ENCODE measurements at regions not wholly inside any gene's neighbourhood (a gene's known extent, or its start where the extent isn't known, plus 50 kb on each side); places are given as distances from the start of the nearest gene placed in this dataset.

DNA sequence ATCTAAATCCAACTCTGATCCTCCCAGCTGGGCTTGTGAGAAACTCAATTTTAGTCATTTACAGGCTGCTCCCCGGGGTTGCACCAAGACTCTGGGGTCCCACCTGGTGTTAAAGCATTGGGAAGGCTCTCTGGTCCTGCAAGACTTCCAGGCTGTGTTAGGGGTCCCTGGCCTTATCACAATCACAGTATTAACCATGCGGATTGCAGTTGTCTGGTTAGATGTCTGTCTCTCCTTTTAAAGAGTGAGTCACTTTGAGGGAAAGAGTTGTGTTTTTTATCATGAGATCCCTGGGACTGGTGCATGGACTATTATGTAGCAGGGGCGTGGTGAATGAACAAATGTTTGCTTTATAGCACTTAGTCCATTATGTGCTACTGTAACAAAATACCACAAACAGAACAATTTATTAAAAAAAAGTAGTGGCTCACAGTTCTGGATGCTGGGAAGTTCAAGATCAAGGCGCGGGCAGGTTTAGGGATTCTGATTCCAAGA is 531.4 kb downstream of the FUT8 start:
- Histone ChIP-seq H3K27ac (ENCODE audit: low read depth, low read length) (no peak overlapping the region), H3K79me2 (ENCODE audit: insufficient read depth, low read length) (no peaks in the 10 kb centered on the region), H2AFZ (ENCODE audit: low read depth, low read length, severe bottlenecking) (no peak overlapping the region), H3F3A (ENCODE audit: insufficient read depth) (no peaks in the 10 kb centered on the region), H3K9me3 (ENCODE audit: insufficient read depth, low read length) (no peaks in the 10 kb centered on the region), H3K4me3 (ENCODE audit: insufficient read depth, low read length, poor library complexity, severe bottlenecking) (no peak overlapping the region), H3K9ac (ENCODE audit: low read length) (no peak overlapping the region), H3K36me3 (ENCODE audit: low read length) (no peaks in the 10 kb centered on the region), H3K9me2 (replicated peaks; ENCODE audit: insufficient read depth, low read length) (no peaks in the 10 kb centered on the region), H3K27me3 (ENCODE audit: low read length) (no peaks in the 10 kb centered on the region), H4K20me1 (ENCODE audit: low read depth, low read length) (no peaks in the 10 kb centered on the region), H3K4me2 (ENCODE audit: low read depth, low read length, poor library complexity, severe bottlenecking) (no peak overlapping the region)
- TF ChIP-seq, protein P1, sequence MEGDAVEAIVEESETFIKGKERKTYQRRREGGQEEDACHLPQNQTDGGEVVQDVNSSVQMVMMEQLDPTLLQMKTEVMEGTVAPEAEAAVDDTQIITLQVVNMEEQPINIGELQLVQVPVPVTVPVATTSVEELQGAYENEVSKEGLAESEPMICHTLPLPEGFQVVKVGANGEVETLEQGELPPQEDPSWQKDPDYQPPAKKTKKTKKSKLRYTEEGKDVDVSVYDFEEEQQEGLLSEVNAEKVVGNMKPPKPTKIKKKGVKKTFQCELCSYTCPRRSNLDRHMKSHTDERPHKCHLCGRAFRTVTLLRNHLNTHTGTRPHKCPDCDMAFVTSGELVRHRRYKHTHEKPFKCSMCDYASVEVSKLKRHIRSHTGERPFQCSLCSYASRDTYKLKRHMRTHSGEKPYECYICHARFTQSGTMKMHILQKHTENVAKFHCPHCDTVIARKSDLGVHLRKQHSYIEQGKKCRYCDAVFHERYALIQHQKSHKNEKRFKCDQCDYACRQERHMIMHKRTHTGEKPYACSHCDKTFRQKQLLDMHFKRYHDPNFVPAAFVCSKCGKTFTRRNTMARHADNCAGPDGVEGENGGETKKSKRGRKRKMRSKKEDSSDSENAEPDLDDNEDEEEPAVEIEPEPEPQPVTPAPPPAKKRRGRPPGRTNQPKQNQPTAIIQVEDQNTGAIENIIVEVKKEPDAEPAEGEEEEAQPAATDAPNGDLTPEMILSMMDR (IDR thresholded peaks at IDR 0.05; ENCODE audit: insufficient read depth, low read length, poor library complexity, severe bottlenecking) = no peak
- TF ChIP-seq EZH2phosphoT487 (conservative IDR thresholded peaks at IDR 0.05; ENCODE audit: low read length) = no peak

DNA sequence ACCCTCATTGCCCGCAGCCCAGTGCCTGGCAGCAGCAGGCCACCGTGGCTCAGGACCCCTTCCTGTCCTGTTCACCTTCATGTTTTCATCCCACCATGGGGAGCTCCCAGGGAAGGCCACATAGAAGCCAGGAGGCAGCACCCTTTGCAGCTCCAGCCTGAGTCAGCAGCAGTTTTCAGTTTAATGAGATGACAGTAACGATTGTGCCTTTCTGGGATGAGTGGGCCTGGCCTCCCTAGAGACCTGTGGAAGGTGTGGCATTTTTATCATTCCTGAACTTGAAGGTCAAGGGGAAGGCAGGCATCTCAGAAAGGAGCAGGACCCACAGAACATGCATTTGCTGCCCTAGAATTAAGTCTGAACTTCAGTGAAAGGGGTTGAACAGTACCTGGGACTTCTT is 532.8 kb downstream of the FUT8 start:
- no peak for TF ChIP-seq EZH2phosphoT487 (conservative IDR thresholded peaks at IDR 0.05; ENCODE audit: low read length)
- TF ChIP-seq, protein P1 (IDR thresholded peaks at IDR 0.05; ENCODE audit: insufficient read depth, low read length, poor library complexity, severe bottlenecking) = no peak
- H3K4me3 ChIP-seq (ENCODE audit: insufficient read depth, low read length, poor library complexity, severe bottlenecking) = no peak overlapping the region
- no peaks in the 10 kb centered on the region for H4K20me1 ChIP-seq (ENCODE audit: low read depth, low read length)
- no peak overlapping the region for H2AFZ ChIP-seq (ENCODE audit: low read depth, low read length, severe bottlenecking)
- H3K27me3 ChIP-seq (ENCODE audit: low read length) = no peaks in the 10 kb centered on the region
- no peak overlapping the region for H3K27ac ChIP-seq (ENCODE audit: low read depth, low read length)
- H3K9ac ChIP-seq (ENCODE audit: low read length) = no peak overlapping the region
- H3K79me2 ChIP-seq (ENCODE audit: insufficient read depth, low read length) = no peaks in the 10 kb centered on the region
- H3F3A ChIP-seq (ENCODE audit: insufficient read depth) = no peaks in the 10 kb centered on the region
- H3K9me2 ChIP-seq (replicated peaks; ENCODE audit: insufficient read depth, low read length) = no peaks in the 10 kb centered on the region
- H3K9me3 ChIP-seq (ENCODE audit: insufficient read depth, low read length) = no peaks in the 10 kb centered on the region
- H3K4me2 ChIP-seq (ENCODE audit: low read depth, low read length, poor library complexity, severe bottlenecking) = no peak overlapping the region
- no peaks in the 10 kb centered on the region for H3K36me3 ChIP-seq (ENCODE audit: low read length)

DNA sequence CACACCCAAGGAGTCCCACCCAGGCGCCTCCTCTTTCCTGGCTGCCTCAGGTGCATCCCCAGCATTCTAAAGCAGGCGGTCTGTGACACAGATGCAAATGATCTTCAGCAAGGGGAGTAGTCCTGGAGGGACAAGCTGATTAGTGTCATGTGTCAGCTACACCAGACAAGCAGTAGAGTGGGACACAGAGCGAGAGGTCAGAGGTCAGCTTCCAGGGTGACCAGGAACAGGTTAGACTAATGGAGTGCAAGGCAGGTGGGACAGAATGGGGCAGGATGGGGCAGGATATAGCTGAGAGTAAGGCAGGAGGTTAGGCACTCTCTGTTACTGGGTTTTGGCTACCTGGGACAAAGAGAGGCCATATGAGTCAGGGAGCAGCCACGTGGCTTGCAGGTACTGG is 534.0 kb downstream of the FUT8 start:
- H3K9ac ChIP-seq (ENCODE audit: low read length) = no peak overlapping the region
- H4K20me1 ChIP-seq (ENCODE audit: low read depth, low read length) = no peaks in the 10 kb centered on the region
- no peaks in the 10 kb centered on the region for H3F3A ChIP-seq (ENCODE audit: insufficient read depth)
- no peak overlapping the region for H3K4me2 ChIP-seq (ENCODE audit: low read depth, low read length, poor library complexity, severe bottlenecking)
- H3K9me3 ChIP-seq (ENCODE audit: insufficient read depth, low read length) = no peaks in the 10 kb centered on the region
- H3K9me2 ChIP-seq (replicated peaks; ENCODE audit: insufficient read depth, low read length) = no peaks in the 10 kb centered on the region
- no peak overlapping the region for H2AFZ ChIP-seq (ENCODE audit: low read depth, low read length, severe bottlenecking)
- TF ChIP-seq, protein P1 (IDR thresholded peaks at IDR 0.05; ENCODE audit: insufficient read depth, low read length, poor library complexity, severe bottlenecking) = no peak
- no peak for TF ChIP-seq EZH2phosphoT487 (conservative IDR thresholded peaks at IDR 0.05; ENCODE audit: low read length)
- H3K79me2 ChIP-seq (ENCODE audit: insufficient read depth, low read length) = no peaks in the 10 kb centered on the region
- H3K27me3 ChIP-seq (ENCODE audit: low read length) = no peaks in the 10 kb centered on the region
- H3K27ac ChIP-seq (ENCODE audit: low read depth, low read length) = no peak overlapping the region
- no peaks in the 10 kb centered on the region for H3K36me3 ChIP-seq (ENCODE audit: low read length)
- H3K4me3 ChIP-seq (ENCODE audit: insufficient read depth, low read length, poor library complexity, severe bottlenecking) = no peak overlapping the region

All from SU-DHL-6 (cell line).